HEK293 (cell line): ENCODE measurements at regions not wholly inside any gene's neighbourhood (a gene's known extent, or its start where the extent isn't known, plus 50 kb on each side); places are given as distances from the start of the nearest gene placed in this dataset.

Experiments
- CTCF ChIP-seq: fragments of 450-650 bp; formaldehyde crosslinking; IDR thresholded peaks from 2 replicates; pipeline ENCODE4 v1.5.1; 2016; ENCODE audit warnings: missing biosample characterization, missing genetic modification characterization
- YY1 ChIP-seq: fragments of 450-650 bp; formaldehyde crosslinking; IDR thresholded peaks from 2 replicates; pipeline ENCODE4 v1.5.1; 2018; ENCODE audit warnings: missing biosample characterization, missing genetic modification characterization
- ZBTB8A ChIP-seq: fragments of 450-650 bp; formaldehyde crosslinking; IDR thresholded peaks from 2 replicates; pipeline ENCODE4 v1.5.1; 2016; ENCODE audit warnings: missing biosample characterization, missing genetic modification characterization
- ZNF132 ChIP-seq: fragments of 450-650 bp; formaldehyde crosslinking; IDR thresholded peaks from 2 replicates; pipeline ENCODE4 v1.5.1; 2017; ENCODE audit warnings: missing biosample characterization, missing genetic modification characterization, borderline replicate concordance
- ZNF140 ChIP-seq: fragments of 450-650 bp; formaldehyde crosslinking; IDR thresholded peaks from 2 replicates; pipeline ENCODE4 v1.5.1; 2016; ENCODE audit warnings: missing biosample characterization, missing genetic modification characterization
- ZNF580 ChIP-seq: fragments of 450-650 bp; formaldehyde crosslinking; IDR thresholded peaks from 2 replicates; pipeline ENCODE4 v1.5.1; 2016; ENCODE audit warnings: missing biosample characterization, missing genetic modification characterization
- ZNF777 ChIP-seq: fragments of 450-650 bp; formaldehyde crosslinking; IDR thresholded peaks from 2 replicates; pipeline ENCODE4 v1.5.1; 2017; ENCODE audit warnings: missing biosample characterization, missing genetic modification characterization, borderline replicate concordance

GRCh38 chr2:184294831-184295230 is 303.5 kb upstream of the ZNF804A start:
- TF ChIP-seq CTCF (tag by site-specific recombination) = no peak
- no peak for TF ChIP-seq ZNF132 (tag by site-specific recombination)
- TF ChIP-seq ZNF140 = no peak
- TF ChIP-seq ZBTB8A = no peak
- no peak for TF ChIP-seq ZNF580 (tag by site-specific recombination)
- TF ChIP-seq ZNF777 (tag by site-specific recombination) = no peak
- no peak for TF ChIP-seq YY1
